Activated T-cell treated with anti-CD3 and anti-CD28 coated beads for 48 hours (primary cell): ENCODE measurements at regions not wholly inside any gene's neighbourhood (a gene's known extent, or its start where the extent isn't known, plus 50 kb on each side); places are given as distances from the start of the nearest gene placed in this dataset.

Source experiments
- DNase-seq: peaks from one replicate; pipeline ENCODE4 v3.0.0-alpha.2; 2020; ENCODE audit warnings: low read depth

DNA sequence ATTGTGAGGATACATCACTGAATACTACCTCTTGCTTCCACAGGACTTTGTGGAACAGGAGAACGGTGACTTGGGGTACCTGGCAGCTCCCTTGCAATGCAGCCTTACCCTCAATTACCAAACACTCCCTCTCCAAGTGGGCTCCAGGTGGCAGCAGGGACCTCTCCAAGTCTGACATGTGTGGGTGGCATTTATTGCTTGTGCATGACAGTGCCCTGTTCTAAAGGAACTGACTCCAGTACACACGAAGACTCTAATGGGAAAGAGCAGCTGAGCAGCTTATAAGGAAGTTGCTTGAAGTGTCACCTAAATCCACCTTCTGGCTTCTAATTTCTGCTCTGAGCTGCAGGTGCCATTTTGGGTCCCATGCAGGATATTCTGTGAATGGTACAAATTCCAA is 174.1 kb upstream of the SLCO3A1 start:
- DNase-seq: no peak

DNA sequence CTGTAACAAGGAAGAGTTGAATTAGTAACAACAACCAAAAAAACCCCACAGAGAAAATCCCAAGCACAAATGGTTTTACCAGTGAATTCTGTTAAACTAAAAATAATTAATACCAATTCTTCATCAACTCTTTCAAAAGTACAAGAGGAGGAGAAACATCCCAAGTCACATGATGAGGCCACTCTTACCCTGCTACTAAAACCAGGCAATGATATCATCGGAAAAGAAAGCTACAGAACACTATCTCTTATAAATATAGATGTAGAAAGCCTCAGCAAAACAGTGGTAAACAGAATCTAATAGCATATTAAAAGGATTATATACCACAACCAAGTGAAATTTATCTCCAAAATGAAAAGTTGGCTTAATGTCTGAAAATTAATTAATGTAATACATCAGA is 168.1 kb upstream of the SLCO3A1 start:
- DNase-seq: no peak

DNA sequence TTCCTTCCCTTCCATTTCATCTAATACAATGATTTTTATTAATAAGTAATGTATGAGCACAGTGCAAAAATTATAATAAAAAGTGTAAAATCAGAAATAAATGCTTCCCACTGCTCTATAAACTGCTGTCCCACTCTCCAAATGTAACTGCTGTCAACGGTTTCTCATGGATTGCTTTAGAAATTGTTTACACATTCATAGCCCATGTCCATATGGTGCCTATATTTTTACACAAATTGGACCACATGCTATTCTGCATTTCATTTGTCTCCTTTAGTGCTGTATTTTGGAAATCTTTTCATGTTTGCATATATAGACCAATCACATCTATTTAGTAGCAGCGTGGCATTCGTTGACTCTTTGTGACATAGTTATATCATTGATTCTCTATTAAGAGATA is 164.7 kb upstream of the SLCO3A1 start:
- no peak for DNase-seq

DNA sequence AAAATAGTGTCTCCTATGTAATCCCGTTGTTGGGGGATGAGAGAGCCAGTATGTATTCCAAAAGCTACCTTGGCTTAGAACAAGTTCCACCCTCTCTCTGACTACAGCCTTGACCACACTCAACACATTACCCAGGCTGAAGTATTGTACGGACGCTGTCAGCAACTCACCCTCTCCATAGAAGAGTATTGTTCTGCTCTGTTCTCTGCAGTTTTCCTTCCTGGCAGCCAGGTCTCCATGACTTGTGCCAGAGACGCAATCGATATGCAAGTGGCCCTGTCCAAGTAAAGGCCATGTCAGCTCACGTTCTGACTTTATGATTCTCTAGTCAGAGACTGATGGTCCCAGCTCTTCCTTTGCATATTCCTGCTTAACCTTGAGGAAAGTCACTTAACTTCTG is 164.1 kb upstream of the SLCO3A1 start:
- DNase-seq: no peak

DNA sequence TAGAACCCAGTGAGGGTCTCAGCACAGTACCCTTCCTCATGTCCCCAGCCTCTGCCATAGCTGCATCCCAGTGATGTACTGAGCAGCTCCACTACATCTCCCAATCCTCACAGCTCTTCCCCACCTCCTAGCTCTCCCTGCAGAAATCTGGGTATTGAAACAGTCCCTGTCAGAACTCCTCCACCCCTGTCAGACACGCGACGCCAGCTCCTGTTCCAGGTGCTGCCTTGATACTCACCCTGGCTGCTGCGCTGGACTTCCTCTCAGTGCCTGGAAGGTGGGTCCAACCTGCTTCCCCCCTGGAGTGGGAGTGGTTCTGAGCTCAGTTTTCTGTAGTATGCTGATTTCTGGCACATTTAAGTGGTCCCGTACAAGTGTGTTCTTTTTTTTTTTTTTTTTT is 160.9 kb upstream of the SLCO3A1 start:
- no peak for DNase-seq

DNA sequence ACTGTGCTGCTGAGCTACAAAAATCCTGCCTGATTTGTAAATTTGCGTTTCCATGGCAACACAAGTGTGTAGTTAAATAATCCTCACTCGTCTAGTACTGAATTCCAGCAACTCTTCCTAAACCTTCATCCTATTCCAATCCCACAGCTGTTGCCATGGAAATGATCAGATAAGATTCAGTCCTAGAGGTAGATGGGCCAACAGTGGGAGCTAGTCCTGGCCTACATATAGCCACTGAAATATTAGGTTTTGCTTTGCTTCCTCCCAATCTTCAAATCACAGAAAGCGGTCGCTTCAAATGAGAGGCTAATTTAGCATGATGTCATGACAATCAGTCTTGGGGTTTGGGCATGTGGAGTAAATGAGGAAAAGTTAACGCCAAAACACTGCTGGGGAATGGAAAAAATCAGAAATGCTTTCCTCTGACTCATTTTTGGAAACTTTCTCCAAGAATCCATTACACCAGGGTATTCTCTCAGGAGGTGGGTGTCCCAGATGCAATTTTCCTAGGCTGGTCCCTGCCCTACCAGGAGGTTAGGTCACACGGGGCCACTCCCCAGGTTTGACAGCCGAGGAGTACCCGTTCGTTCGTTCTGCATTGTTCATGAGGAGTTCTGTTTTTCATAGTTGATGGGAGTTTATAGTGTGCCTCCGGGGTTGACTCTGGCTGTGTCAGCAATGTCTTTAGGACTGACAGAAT is 159.2 kb upstream of the SLCO3A1 start:
- no peak for DNase-seq

DNA sequence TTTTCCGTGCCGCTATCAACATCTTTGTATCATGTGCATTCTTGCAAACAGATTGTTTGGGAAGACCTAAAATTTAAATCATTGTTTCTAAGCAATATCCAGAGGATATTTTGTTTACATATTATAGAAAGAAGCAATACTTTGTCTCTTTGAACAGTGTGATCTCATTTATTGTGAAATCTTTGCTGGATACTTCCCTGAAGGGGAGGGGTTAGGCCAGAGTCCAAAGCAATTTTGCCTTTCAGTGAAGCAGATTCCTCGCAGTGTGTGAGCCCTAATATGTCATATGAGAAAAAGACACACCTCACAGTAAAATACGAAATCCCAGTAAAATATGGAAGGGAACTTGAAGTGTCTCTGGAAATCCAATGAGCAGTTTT is 158.7 kb upstream of the SLCO3A1 start:
- DNase-seq: no peak

DNA sequence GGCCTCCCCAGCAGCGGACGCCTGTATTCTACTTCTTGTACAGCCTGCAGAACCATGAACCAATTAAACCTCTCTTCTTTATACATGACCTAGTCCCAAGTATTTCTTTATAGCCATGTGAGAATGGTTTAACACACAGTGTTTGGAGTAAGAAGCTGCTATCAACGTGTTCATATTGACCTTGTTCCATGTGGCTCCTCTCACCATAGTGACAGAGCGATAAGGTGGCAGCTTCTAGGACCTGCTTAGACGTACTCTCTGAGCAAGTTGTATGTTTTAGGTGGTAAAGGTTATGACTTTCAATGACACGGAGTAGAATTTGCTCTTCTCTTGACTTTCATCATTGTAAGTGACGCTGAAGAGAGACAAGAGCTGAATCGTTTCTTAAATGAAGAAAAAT is 157.7 kb upstream of the SLCO3A1 start:
- DNase-seq: no peak

DNA sequence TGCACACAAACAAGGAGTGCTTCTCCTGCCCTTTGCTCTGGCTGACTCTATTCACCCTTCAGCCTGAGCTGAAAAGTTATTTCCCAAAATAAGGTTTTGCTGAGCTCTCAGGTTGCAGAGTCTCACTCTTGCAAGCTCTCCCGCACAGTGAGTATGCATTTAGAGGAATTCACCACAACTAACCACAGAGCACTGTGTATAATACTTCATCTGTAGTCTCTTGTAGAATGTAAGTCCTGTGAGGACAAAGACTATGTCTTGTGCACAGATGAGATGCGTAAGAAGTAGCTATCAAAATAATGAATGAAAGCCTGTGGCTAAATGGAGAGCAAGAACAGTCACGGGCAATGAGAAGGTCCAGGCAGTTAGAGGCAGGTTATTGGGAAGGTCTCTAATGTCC is 156.5 kb upstream of the SLCO3A1 start:
- no peak for DNase-seq

DNA sequence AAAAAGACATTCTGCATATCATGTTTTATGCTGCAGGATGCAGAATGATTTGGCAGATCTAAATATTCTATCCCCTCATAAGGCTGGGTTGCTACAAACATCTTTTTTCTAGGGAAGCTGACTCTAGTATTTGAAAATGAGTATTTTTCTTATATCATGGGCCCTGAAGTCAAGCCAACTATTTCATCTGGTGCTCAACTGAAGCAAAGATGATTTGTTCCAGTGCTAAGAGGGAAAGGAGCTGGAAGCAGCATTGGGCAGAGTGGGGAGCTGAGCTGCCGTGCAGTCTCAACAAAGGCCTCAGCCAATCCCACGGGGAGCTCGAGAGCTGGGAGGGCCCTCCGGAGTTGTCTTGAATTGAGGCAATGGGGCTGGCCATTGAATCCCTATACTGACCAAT is 155.3 kb upstream of the SLCO3A1 start:
- DNase-seq: no peak

DNA sequence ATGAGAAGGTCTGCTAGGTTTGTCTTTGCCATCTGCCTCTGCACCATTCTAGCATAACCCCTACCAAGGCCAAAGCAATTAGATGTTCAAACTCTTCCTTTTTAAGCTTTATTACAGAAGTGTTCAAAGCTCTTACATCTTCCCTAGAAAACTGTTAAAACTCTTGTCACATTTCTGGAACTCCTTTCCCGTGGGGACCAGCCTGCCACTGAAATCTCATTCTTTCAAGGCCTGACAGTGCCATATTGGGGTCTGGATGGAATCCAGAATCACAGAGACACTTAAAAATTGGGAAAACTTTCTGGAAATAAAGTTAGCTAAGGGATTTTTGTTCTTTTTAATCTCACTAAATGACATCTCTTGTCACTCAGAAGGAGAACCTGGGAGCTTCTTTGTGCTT is 153.8 kb upstream of the SLCO3A1 start:
- DNase-seq: no peak

DNA sequence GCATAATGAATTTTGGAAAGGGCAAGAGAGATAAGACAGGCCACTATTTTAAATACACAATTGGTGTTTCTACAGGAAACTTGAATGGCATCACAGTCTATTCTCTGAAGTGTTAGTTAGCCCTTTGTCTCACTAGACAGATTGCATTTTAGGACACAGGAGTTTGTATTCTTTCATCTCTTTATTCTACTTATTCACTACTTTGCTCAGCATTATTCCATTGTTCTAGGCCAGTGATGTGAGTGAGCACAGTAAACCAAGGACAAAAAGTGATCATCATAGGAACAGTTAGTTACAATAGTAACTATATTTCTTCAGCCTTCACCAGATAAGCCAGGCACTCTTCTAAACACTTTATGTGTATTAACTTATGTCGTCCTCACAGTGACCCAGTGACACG is 150.2 kb upstream of the SLCO3A1 start:
- DNase-seq: no peak

DNA sequence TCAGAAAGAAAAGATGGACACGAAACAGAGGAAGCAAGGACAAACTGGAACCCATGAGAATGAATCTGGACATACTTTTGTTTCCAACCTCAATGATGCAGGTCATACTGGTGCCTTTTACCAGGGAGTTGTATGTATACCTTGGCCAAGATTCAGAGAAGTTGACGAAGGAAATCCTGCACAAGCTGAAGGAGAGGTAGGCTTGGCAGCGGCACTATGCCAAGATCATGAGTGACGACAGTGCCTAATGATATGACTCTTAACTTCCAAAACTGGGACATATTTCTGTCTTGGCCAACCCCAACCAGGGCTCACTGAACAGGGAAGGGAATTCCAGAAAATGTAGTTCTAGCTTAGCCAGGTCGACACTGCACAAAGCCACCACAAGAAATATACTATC is 149.2 kb upstream of the SLCO3A1 start:
- no peak for DNase-seq

DNA sequence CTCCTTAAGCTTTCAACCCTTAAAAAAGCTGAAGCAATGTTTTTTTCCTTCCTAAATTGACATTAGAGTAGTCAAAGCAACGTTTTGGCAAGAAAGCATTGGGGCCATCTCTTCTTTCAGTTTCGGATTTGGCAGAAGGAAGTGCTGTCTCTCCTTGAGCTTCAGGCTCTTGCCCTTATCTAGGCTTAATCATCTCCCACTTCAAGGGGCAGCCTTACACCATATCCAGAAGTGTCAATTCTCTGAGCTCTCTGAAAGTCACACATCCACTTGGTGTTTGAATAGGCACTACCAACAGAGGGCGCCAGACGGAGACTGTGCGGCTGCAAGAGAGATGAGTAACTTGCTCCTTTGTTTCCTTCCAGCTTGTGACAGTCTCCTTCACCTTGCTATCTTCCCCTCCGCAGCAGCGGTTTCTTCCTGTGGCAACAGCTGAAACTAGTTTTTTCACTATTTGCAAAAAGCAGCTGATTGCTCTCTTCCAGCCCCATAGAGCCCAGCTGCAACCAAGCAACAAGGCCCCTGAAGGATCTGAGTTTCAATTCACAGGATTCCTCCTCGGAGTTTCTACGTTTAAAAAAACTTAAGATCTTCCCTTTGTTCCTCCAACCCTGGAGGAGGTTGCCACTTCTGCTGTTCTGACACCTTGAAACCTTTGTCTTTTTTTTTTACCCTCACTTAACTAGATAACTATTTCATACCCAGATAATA is 147.0 kb upstream of the SLCO3A1 start:
- peak; percentile 79 for DNase-seq

DNA sequence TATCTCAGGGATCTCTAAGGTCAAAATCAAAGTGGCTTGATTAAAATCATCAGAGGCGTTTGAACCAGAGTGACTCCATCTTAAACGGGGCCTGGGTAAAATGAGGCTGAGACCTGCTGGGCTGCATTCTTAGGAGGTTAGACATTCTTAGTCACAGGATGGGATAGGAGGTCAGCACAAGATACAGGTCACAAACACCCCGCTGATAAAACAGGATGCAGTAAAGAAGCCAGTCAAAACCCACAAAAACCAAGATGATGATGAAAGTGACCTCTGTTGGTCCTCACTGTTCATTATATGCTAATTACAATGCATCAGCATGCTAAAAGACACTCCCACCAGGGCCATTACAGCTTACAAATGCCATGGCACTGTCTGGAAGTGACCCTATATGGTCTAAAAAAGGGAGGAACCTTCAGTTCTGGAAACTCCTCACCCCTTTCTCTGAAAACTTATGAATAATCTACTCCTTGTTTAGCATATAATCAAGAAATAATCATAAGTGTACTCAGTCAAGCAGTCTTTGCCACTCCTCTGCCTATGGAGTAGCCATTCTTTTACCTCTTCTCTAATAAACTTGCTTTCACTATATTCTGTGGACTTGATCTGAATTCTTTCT is 143.3 kb upstream of the SLCO3A1 start:
- no peak for DNase-seq

DNA sequence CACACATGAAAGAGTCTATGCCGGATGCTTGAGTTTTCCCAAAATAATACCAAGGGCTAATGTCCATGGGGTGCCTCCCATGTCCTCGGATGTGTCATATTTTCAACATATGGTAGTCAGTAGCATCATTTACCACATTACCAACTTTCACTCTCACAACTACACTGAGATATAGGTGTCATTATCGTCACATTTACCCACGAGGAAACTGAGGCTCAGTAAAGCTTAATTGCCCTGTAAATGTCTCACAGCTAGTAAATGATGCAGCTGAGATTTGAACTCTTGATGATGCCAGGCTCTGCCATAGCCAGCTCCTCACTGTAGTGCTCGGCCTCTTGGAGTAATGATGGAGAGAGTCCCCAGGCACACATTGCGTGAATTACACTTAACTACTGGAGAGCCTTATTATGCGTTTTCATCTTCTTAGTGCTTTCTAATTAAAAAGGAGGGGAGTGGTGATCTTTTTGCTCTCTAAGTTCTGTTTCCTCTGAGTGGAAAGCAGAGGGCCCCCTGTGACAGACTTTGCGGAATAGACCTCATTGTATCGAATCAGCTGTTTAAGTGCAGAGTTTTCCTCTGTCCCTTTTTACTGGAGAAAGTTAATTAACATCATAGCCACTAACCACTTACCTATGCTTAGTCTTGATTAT is 142.0 kb upstream of the SLCO3A1 start:
- no peak for DNase-seq

DNA sequence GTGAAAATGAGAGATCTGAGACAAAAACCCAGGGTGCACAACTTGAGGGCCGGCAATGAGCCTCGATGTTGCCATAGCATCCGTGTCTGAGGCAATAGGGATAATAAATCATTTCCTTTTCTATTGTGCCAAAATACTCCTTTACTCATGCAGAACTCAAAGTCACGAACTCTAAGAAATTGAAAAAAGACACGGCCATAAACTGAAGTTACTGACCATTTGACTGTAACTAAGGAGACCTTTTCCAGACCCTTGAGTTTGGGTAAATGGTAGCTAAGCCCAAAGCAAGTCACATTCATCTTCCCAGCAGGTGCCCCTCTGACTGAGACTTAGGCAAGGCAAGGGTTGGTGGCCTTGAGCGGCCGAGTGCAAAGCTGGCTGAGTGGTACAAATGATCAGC is 141.2 kb upstream of the SLCO3A1 start:
- DNase-seq: no peak

DNA sequence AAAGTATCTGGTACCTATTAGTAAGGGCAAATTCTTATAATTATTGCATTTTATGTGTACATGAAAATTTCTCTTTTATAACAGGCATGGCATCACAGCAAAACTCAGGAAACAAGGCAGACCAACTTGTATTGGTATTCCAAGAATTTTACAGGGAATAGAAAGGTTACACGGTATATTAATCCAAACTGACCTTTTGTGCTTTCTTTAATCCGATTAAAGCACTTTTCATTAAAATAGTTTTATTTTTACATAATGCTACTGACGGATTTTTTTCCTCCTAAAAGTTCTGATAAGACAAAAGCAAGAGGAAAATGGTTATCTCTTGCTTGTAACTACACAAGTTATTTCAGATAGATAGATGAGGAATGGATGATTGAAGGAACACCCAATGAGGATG is 137.0 kb upstream of the SLCO3A1 start:
- no peak for DNase-seq

DNA sequence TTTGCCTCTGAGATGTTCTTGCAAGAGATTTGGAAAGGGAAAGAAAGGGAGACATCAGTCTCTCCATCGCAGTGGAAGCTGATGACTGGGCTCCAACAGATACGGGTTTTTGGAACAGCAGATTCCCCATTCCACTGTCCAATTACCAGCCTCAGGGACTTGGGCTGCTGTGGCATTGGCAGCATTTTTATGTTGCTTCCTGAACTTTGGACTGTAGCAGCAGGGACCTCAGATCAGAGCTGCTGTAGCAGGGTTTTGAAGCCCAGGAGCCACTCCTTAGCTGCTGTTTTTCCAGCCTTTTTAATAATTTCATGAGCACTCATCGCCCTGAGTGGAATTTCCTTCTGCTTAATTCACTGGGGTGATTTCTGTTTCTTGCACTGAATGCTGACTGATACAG is 135.7 kb upstream of the SLCO3A1 start:
- no peak for DNase-seq

DNA sequence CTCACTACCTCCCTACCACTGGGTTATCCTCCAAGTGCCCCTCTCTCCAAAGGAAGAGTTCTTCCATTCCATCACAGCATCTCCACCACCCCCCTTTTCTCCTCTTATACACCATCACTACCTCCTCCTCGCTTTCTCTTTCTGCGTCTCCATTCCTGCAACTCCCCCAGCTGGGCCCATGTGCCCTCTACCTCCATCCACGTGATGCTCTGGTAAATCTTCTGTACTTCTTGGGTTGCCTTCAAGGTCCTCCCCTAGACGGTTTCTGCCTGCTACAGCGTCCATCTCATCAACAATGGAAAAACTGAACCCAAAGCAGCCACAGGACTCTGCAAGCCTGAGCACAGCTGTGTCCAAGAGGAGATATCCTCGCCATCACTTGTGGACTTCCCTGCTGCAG is 129.5 kb upstream of the SLCO3A1 start:
- DNase-seq: no peak

DNA sequence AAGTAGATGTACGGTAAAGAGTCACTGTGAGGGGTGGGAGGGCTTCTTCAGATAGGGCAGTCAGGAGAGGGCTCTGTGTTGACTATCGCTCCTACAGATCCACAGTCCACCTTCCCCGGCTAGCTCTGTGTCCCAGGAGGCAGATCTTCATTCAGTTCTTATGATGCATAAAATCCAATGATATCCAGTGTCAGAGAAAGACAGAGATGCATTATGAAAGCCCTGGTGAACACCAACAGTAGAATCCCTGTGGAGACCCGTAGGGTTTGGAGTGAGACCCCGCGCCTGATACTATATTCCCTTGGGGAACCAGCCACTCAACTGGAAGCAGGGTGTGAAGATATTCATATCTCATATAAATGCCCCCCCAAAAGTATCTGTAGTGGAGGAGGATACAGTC is 119.8 kb upstream of the SLCO3A1 start:
- no peak for DNase-seq

DNA sequence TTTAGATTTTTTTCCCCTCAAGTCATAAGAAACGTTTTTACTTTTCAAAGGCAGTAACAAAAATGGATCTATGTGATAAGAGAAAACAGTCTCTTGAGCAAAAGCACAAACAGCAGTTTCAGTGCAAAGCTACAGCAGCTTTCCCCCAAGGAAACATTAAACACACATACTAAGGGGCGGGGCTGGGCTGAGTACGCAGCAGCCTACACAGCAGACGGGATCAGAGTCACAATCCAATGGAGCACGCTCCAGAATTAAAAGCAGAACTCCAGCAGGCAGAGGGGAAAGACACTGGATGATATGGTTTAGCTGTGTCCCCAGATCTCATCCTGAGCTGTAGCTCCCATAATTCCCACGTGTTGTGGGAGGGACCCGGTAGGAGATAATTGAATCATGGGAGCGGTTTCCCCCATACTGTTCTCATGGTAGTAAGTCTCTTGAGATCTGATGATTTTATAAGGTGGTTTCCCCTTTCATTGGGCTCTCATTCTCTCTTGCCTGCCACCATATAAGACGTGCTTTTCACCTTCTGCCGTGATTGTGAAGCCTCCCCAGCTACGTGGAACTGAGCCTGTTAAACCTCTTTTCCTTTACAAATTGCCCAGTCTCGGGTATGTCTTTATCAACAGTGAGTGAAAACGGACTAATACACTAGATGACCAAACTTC is 116.2 kb upstream of the SLCO3A1 start:
- no peak for DNase-seq

DNA sequence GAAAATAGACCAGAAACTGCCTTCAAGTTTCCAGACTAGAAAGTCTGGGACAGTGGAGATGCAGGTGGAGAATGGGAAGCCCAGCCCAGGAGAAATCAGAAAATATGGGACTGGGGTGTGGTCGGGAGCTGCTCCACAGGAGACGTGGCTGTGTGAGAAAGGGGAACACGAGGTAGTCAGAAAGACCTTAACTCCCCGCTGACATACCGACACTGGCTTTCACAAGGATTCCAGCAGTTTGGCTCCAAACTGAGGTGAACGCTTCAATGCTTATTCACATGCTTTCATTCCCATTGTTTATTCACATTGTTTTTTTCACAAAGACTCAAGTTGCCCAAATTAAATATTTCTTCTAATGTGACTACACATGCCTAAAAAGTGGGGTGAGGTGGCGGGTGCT is 111.5 kb upstream of the SLCO3A1 start:
- DNase-seq: no peak
